HL-60 (cell line): ENCODE measurements at regions not wholly inside any gene's neighbourhood (a gene's known extent, or its start where the extent isn't known, plus 50 kb on each side); places are given as distances from the start of the nearest gene placed in this dataset.

Experiments used
- DNase-seq, 2 experiments: peaks; one replicate each; pipeline ENCODE4 v3.0.0-alpha.2; 2010 to 2020; ENCODE audit warnings: low read depth in 1 of 2, low spot score in 1 of 2
- H3K27ac ChIP-seq: fragments of 250-450 bp; sonication (Bioruptor Pico); replicated peaks from 2 replicates; pipeline ENCODE4 v1.5.1; 2020; ENCODE audit warnings: mild to moderate bottlenecking, moderate library complexity
- H3K27me3 ChIP-seq: fragments of 250-450 bp; sonication (Bioruptor Pico); 2 replicates; pipeline ENCODE4 v1.5.1; 2021; ENCODE audit warnings: mild to moderate bottlenecking, moderate library complexity; ENCODE audit not compliant: insufficient read depth, poor library complexity, severe bottlenecking
- H3K4me3 ChIP-seq: replicated peaks from 2 replicates; pipeline ENCODE4 v1.5.1; 2011; ENCODE audit warnings: mild to moderate bottlenecking, control low read depth, low read length; ENCODE audit not compliant: insufficient read depth
- GABPA ChIP-seq: IDR thresholded peaks from 2 replicates; pipeline ENCODE4 v1.6.1; 2012; ENCODE audit warnings: low read depth
- POLR2AphosphoS5 ChIP-seq: IDR thresholded peaks from 2 replicates; pipeline ENCODE4 v1.6.1; 2012; ENCODE audit warnings: low read depth
- REST ChIP-seq: IDR thresholded peaks from 2 replicates; pipeline ENCODE4 v1.6.1; 2012; ENCODE audit warnings: low read depth; ENCODE audit not compliant: insufficient replicate concordance
- SPI1 ChIP-seq: IDR thresholded peaks from 2 replicates; pipeline ENCODE4 v1.6.1; 2012; ENCODE audit warnings: low read depth, mild to moderate bottlenecking, borderline replicate concordance
- TF ChIP-seq, protein P1 (sequence below): IDR thresholded peaks from one replicate; pipeline ENCODE4 v1.5.1; 2011; ENCODE audit warnings: low read length, control low read depth, inconsistent platforms; ENCODE audit not compliant: insufficient read depth

DNA sequence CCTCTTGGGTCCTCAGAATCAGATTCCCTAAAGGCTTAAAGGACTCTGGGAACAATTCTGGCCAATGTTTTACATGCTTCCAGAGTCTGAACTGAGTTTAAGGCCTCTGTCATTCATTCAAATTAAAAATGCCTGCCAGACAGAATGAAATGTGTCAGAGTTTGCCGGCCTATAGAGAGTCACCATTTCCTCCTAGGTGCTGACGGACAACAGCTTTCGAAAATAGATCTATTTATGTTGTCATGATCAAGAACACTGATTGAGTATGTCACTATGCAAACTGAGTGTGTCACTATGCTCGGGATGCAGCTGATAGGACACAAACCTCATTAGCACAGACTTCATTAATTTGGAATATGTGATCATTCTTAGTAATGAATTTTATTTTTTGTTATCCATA, 151.4 kb upstream of the TMCC3 start:
- Histone ChIP-seq H3K27ac (no peak overlapping the region), H3K27me3 (no peaks in the 10 kb centered on the region), H3K4me3 (no peak overlapping the region)
- no peak for DNase-seq
- TF ChIP-seq REST (no peak), GABPA (no peak), POLR2AphosphoS5 (no peak), SPI1 (no peak)
- TF ChIP-seq, protein P1, sequence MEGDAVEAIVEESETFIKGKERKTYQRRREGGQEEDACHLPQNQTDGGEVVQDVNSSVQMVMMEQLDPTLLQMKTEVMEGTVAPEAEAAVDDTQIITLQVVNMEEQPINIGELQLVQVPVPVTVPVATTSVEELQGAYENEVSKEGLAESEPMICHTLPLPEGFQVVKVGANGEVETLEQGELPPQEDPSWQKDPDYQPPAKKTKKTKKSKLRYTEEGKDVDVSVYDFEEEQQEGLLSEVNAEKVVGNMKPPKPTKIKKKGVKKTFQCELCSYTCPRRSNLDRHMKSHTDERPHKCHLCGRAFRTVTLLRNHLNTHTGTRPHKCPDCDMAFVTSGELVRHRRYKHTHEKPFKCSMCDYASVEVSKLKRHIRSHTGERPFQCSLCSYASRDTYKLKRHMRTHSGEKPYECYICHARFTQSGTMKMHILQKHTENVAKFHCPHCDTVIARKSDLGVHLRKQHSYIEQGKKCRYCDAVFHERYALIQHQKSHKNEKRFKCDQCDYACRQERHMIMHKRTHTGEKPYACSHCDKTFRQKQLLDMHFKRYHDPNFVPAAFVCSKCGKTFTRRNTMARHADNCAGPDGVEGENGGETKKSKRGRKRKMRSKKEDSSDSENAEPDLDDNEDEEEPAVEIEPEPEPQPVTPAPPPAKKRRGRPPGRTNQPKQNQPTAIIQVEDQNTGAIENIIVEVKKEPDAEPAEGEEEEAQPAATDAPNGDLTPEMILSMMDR = no peak

- Histone ChIP-seq H3K4me3 (no peak overlapping the region), H3K27ac (no peak overlapping the region), H3K27me3 (no peaks in the 10 kb centered on the region)
- no peak for TF ChIP-seq SPI1
- TF ChIP-seq, protein P1 = no peak
- TF ChIP-seq POLR2AphosphoS5 = no peak
- no peak for TF ChIP-seq REST
- no peak for TF ChIP-seq GABPA
- DNase-seq = no peak
Measured at GRCh38 chr12:94799136-94799535, 148.8 kb upstream of the TMCC3 start.

DNA sequence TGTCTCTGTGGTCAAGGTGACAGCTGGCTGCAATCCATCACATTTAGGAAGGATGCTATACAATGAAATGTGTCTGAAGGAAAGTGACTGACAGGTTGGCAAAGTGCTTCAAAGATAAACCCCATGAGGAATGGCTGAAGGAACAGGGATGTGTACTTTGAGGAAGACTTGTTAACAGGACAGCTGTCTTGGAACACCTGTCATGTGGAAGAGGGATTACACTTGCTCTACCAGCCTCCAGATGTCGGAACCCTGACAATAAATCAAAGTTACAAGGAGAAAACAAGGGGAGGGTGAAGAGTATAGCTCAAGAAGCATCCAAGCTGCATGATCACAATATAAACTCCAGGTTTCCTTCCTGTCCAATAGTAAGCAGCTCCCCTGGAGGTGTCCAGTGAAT, 147.8 kb upstream of the TMCC3 start:
- no peak for DNase-seq
- no peak overlapping the region for H3K4me3 ChIP-seq
- no peaks in the 10 kb centered on the region for H3K27me3 ChIP-seq
- no peak overlapping the region for H3K27ac ChIP-seq
- TF ChIP-seq SPI1 = no peak
- TF ChIP-seq GABPA = no peak
- TF ChIP-seq, protein P1 = no peak
- no peak for TF ChIP-seq POLR2AphosphoS5
- TF ChIP-seq REST = no peak
